ENCODE measurements at regions not wholly inside any gene's neighbourhood (a gene's known extent, or its start where the extent isn't known, plus 50 kb on each side); places are given as distances from the start of the nearest gene placed in this dataset.

- TF ChIP-seq POLR2AphosphoS5 (IDR thresholded peaks at IDR 0.05) (no peak), POLR2A (IDR thresholded peaks at IDR 0.05) (no peak)
- TF ChIP-seq, protein P1, sequence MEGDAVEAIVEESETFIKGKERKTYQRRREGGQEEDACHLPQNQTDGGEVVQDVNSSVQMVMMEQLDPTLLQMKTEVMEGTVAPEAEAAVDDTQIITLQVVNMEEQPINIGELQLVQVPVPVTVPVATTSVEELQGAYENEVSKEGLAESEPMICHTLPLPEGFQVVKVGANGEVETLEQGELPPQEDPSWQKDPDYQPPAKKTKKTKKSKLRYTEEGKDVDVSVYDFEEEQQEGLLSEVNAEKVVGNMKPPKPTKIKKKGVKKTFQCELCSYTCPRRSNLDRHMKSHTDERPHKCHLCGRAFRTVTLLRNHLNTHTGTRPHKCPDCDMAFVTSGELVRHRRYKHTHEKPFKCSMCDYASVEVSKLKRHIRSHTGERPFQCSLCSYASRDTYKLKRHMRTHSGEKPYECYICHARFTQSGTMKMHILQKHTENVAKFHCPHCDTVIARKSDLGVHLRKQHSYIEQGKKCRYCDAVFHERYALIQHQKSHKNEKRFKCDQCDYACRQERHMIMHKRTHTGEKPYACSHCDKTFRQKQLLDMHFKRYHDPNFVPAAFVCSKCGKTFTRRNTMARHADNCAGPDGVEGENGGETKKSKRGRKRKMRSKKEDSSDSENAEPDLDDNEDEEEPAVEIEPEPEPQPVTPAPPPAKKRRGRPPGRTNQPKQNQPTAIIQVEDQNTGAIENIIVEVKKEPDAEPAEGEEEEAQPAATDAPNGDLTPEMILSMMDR (IDR thresholded peaks at IDR 0.05): no peak
Measured at GRCh38 chr22:34255042-34255441, 334.8 kb upstream of the LARGE1 start.
